WTC11 (cell line): ENCODE measurements at regions not wholly inside any gene's neighbourhood (a gene's known extent, or its start where the extent isn't known, plus 50 kb on each side); places are given as distances from the start of the nearest gene placed in this dataset.

Source experiments
- ATF3 ChIP-seq: sonication (generic); formaldehyde crosslinking; conservative IDR thresholded peaks from 2 replicates; pipeline ENCODE4 v1.8.1; 2022; ENCODE audit warnings: mild to moderate bottlenecking, missing genetic modification reagents
- CTCF ChIP-seq: fragments of 200-600 bp; IDR thresholded peaks from 2 replicates; pipeline ENCODE4 v1.8.0; 2022; ENCODE audit warnings: antibody characterized with exemption
- E2F1 ChIP-seq: sonication (generic); formaldehyde crosslinking; IDR thresholded peaks from 2 replicates; pipeline ENCODE4 v1.8.0; 2022; ENCODE audit warnings: mild to moderate bottlenecking, missing genetic modification reagents
- ETV6 ChIP-seq: sonication (generic); formaldehyde crosslinking; IDR thresholded peaks from 2 replicates; pipeline ENCODE4 v1.8.1; 2022; ENCODE audit warnings: mild to moderate bottlenecking, missing genetic modification reagents
- FOXJ3 ChIP-seq: sonication (generic); formaldehyde crosslinking; IDR thresholded peaks from 2 replicates; pipeline ENCODE4 v1.9.0; 2021; ENCODE audit warnings: missing genetic modification reagents, mild to moderate bottlenecking, borderline replicate concordance
- FOXK1 ChIP-seq: sonication (generic); formaldehyde crosslinking; IDR thresholded peaks from 2 replicates; pipeline ENCODE4 v1.8.0; 2022; ENCODE audit warnings: mild to moderate bottlenecking, moderate library complexity, missing genetic modification reagents
- FOXP1 ChIP-seq: sonication (generic); formaldehyde crosslinking; IDR thresholded peaks from 2 replicates; pipeline ENCODE4 v1.8.0; 2022; ENCODE audit warnings: missing genetic modification reagents, mild to moderate bottlenecking, moderate library complexity, borderline replicate concordance
- HMGXB4 ChIP-seq: sonication (generic); formaldehyde crosslinking; IDR thresholded peaks from 2 replicates; pipeline ENCODE4 v1.8.1; 2023; ENCODE audit warnings: mild to moderate bottlenecking, moderate library complexity, missing genetic modification reagents
- KAT7 ChIP-seq: sonication (generic); formaldehyde crosslinking; IDR thresholded peaks from 2 replicates; pipeline ENCODE4 v1.8.1; 2023; ENCODE audit warnings: missing genetic modification reagents, mild to moderate bottlenecking, borderline replicate concordance
- USF1 ChIP-seq: sonication (generic); formaldehyde crosslinking; IDR thresholded peaks from 2 replicates; pipeline ENCODE4 v1.8.0; 2022; ENCODE audit warnings: mild to moderate bottlenecking, missing genetic modification reagents
- ZNF281 ChIP-seq: sonication (generic); formaldehyde crosslinking; IDR thresholded peaks from 2 replicates; pipeline ENCODE4 v1.8.0; 2023; ENCODE audit warnings: mild to moderate bottlenecking, missing genetic modification reagents
- ZNF423 ChIP-seq: fragments of 250-450 bp; sonication (Bioruptor Pico); IDR thresholded peaks from 2 replicates; pipeline ENCODE4 v2.1.2; 2022; ENCODE audit warnings: mild to moderate bottlenecking, moderate library complexity
- TF ChIP-seq, protein P1 (sequence below): sonication (generic); formaldehyde crosslinking; IDR thresholded peaks from 2 replicates; pipeline ENCODE4 v1.8.0; 2023; ENCODE audit warnings: missing genetic modification reagents

DNA sequence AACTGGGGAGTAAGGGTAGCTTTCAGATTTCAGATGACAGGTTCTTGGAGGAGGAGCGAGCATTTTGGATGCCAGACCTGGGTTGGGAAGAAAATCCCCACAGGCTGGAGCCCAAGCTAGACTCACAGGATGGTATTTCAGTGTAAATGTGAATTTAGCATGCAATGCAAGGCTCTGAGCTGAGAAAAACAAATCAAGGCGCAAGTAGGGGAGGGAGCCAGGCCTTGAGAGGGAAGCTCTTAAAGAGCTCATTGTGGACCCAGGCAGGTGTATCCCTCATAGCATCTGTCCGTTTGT is 386.1 kb downstream of the MATN1 start:
- no peak for TF ChIP-seq ETV6
- no peak for TF ChIP-seq CTCF
- no peak for TF ChIP-seq USF1 (CRISPR knock-in tag)
- no peak for TF ChIP-seq KAT7
- no peak for TF ChIP-seq HMGXB4
- no peak for TF ChIP-seq ATF3 (CRISPR knock-in tag)
- no peak for TF ChIP-seq FOXK1 (CRISPR knock-in tag)
- no peak for TF ChIP-seq E2F1 (CRISPR knock-in tag)
- TF ChIP-seq, protein P1, sequence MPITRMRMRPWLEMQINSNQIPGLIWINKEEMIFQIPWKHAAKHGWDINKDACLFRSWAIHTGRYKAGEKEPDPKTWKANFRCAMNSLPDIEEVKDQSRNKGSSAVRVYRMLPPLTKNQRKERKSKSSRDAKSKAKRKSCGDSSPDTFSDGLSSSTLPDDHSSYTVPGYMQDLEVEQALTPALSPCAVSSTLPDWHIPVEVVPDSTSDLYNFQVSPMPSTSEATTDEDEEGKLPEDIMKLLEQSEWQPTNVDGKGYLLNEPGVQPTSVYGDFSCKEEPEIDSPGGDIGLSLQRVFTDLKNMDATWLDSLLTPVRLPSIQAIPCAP (CRISPR knock-in tag) = no peak
- no peak for TF ChIP-seq FOXP1 (CRISPR knock-in tag)
- no peak for TF ChIP-seq ZNF423 (CRISPR knock-in tag)
- TF ChIP-seq ZNF281 (CRISPR knock-in tag) = no peak
- no peak for TF ChIP-seq FOXJ3 (CRISPR knock-in tag)
